ENCODE measurements at regions not wholly inside any gene's neighbourhood (a gene's known extent, or its start where the extent isn't known, plus 50 kb on each side); places are given as distances from the start of the nearest gene placed in this dataset.

- TF ChIP-seq ELF1 (CRISPR knock-in tag; IDR thresholded peaks at IDR 0.05), result no peak; the same call in 1 of the 2 replicates
- TF ChIP-seq E2F5 (CRISPR knock-in tag; conservative IDR thresholded peaks at IDR 0.05), result no peak
- TF ChIP-seq FOXK2 (IDR thresholded peaks at IDR 0.05), result no peak
- no peak for TF ChIP-seq DNMT1 (CRISPR knock-in tag; IDR thresholded peaks at IDR 0.05)
- TF ChIP-seq ZNF503 (CRISPR knock-in tag; IDR thresholded peaks at IDR 0.05), result peak; percentile 73
- TF ChIP-seq ZNF17 (CRISPR knock-in tag; IDR thresholded peaks at IDR 0.05), result no peak
- no peak for TF ChIP-seq AKAP8 (CRISPR knock-in tag; IDR thresholded peaks at IDR 0.05)
- no peak for TF ChIP-seq NCOA5 (CRISPR knock-in tag; IDR thresholded peaks at IDR 0.05)
- TF ChIP-seq ZNF614 (CRISPR knock-in tag; IDR thresholded peaks at IDR 0.05; ENCODE audit: borderline replicate concordance), result no peak
- TF ChIP-seq TAF1 (CRISPR knock-in tag; IDR thresholded peaks at IDR 0.05), result peak; percentile 44; the same call in 1 of the 2 replicates
- TF ChIP-seq RFX1 (IDR thresholded peaks at IDR 0.05), result no peak
- TF ChIP-seq RORA (CRISPR knock-in tag; IDR thresholded peaks at IDR 0.05), result no peak
- no peak for TF ChIP-seq CAMTA2 (CRISPR knock-in tag; IDR thresholded peaks at IDR 0.05; ENCODE audit: borderline replicate concordance)
- TF ChIP-seq BCL3 (CRISPR knock-in tag; IDR thresholded peaks at IDR 0.05), result no peak; the same call in 1 of the 2 replicates
- 0 out of 2 replicates have a peak, but pooled peaks have one; percentile 49 for TF ChIP-seq SMYD3 (CRISPR knock-in tag; IDR thresholded peaks at IDR 0.05)
- no peak for TF ChIP-seq SATB2 (CRISPR knock-in tag; IDR thresholded peaks at IDR 0.05)
- 0 out of 2 replicates have a peak, but pooled peaks have one; percentile 60 for TF ChIP-seq ZKSCAN8 (CRISPR knock-in tag; IDR thresholded peaks at IDR 0.05; ENCODE audit: borderline replicate concordance)
- TF ChIP-seq ZNF691 (CRISPR knock-in tag; IDR thresholded peaks at IDR 0.05; ENCODE audit: borderline replicate concordance, low read depth), result no peak
- TF ChIP-seq ZNF563 (CRISPR knock-in tag; IDR thresholded peaks at IDR 0.05), result no peak
- no peak for TF ChIP-seq HOXA9 (CRISPR knock-in tag; IDR thresholded peaks at IDR 0.05; ENCODE audit: borderline replicate concordance)
- TF ChIP-seq ZNF572 (CRISPR knock-in tag; IDR thresholded peaks at IDR 0.05), result no peak
- no peak for TF ChIP-seq NR1H2 (CRISPR knock-in tag; IDR thresholded peaks at IDR 0.05; ENCODE audit: borderline replicate concordance, low read depth)
- TF ChIP-seq NCOA1 (CRISPR knock-in tag; IDR thresholded peaks at IDR 0.05), result no peak
- no peak for TF ChIP-seq NFE2L2 (IDR thresholded peaks at IDR 0.05; ENCODE audit: low read length)
- TF ChIP-seq SRF (IDR thresholded peaks at IDR 0.05; ENCODE audit: low read depth, low read length), result no peak
- no peak for TF ChIP-seq E2F1 (CRISPR knock-in tag; IDR thresholded peaks at IDR 0.05)
These were observed 217.6 kb downstream of the ZNF674 start (continued) for GRCh38 chrX:46327566-46328115.
